ENCODE measurements at regions not wholly inside any gene's neighbourhood (a gene's known extent, or its start where the extent isn't known, plus 50 kb on each side); places are given as distances from the start of the nearest gene placed in this dataset.

DNA sequence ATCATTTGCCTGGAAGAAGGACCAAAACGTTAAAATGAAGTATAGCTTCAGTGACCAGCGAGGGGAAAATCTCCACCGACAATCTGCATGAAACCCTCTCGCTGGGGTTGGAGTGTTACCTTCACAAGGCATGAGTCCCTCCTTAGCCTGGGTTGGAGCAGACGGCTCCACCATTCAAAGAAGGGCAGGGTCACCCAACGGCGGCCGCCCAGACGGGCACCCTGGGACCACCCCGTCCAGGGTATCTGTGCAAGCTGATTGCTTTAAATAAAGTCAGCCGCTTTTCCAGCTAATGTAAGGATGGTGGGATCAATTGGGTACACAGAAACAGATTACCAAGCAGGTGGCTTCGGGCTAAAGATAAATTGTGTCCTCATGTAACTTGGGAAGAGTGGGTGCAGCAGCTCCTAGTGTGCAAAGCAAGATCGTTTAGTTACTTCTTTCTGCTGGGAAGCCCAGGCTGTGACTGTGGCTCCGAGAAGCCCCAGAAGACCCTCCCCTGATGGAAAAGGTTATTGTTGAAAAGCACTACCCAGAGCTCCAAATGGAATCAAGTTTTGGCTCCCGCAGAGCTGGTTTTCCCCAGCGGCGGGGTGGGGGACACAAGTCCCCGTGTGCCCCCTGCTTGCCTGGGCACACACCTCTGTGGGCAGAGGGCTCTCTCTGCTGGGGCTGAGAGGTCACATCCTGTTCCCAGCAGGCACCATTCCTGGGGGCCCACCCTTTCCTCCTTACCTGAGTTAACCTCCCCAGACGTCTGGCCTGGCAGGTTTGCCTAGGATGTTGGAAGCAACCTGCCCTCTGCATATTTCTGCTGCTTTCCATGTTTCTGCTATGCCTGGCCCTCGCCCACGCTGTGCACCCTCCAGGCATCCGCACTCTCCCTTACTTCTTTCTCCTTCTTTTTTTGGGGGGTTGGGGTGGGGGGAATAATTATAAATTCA lies 318.6 kb upstream of the DIO3 start:
- no peak for TF ChIP-seq POLR2A (IDR thresholded peaks at IDR 0.05; ENCODE audit: low read depth, low read length)
- TF ChIP-seq TAF1 (IDR thresholded peaks at IDR 0.05; ENCODE audit: low read depth, low read length): no peak
- no peak for TF ChIP-seq POLR2AphosphoS5 (IDR thresholded peaks at IDR 0.05; ENCODE audit: low read depth, low read length)
- TF ChIP-seq PAX5 (IDR thresholded peaks at IDR 0.05; ENCODE audit: insufficient read depth, low read length, severe bottlenecking): no peak
